Panc1 (cell line): ENCODE measurements at regions not wholly inside any gene's neighbourhood (a gene's known extent, or its start where the extent isn't known, plus 50 kb on each side); places are given as distances from the start of the nearest gene placed in this dataset.

Experiments
- ATAC-seq: fragments of 200-7000 bp; cut with Tn5 transposase; 2 replicates; pipeline ENCODE4 v1.9.1; 2020; ENCODE audit warnings: mild to moderate bottlenecking, moderate library complexity
- BruUV-seq: library from RNA; stranded (reverse); fragments of 400-500 nt; replicated peaks from 2 replicates; lab custom pipeline; 2021; lab: Mats Ljungman, UMichigan
- CTCF ChIA-PET: fragments of 300-600 bp; sonication (Branson Sonifier 250); formaldehyde crosslinking; loops from one replicate; lab custom pipeline; 2022; ENCODE audit warnings: antibody characterized with exemption; lab: Charles Lee
- POLR2A ChIA-PET: fragments of 300-600 bp; sonication (Branson Sonifier 250); formaldehyde crosslinking; loops from one replicate; lab custom pipeline; 2022; ENCODE audit warnings: antibody characterized with exemption; lab: Charles Lee
- DNase-seq: peaks from one replicate; pipeline ENCODE4 v3.0.0-alpha.2; 2010; ENCODE audit warnings: low read depth, low spot score
- H3K27ac ChIP-seq: 2 replicates; pipeline ENCODE4 v1.5.1; 2011; ENCODE audit warnings: mild to moderate bottlenecking, low read length, inconsistent platforms
- H3K27me3 ChIP-seq: fragments of 200-500 bp; sonication (Bioruptor generic); 2 replicates; pipeline ENCODE4 v1.6.0; 2014; ENCODE audit warnings: low read length, inconsistent platforms; ENCODE audit not compliant: control insufficient read depth, insufficient read depth
- H3K36me3 ChIP-seq: fragments of 200-500 bp; sonication (Bioruptor generic); 2 replicates; pipeline ENCODE4 v1.5.1; 2014; ENCODE audit warnings: inconsistent platforms, mild to moderate bottlenecking, low read length, moderate library complexity; ENCODE audit not compliant: control insufficient read depth, insufficient read depth
- H3K4me1 ChIP-seq: 2 replicates; pipeline ENCODE4 v1.5.1; 2011; ENCODE audit warnings: inconsistent platforms, mild to moderate bottlenecking, low read length, moderate library complexity; ENCODE audit not compliant: control insufficient read depth, insufficient read depth
- H3K4me3 ChIP-seq, 2 experiments: 2 replicates each; pipeline ENCODE4 v1.5.1; 2011 to 2012; ENCODE audit warnings: low read depth in 2 of 2, low read length in 2 of 2, mild to moderate bottlenecking in 2 of 2, inconsistent platforms in 1 of 2, moderate library complexity in 1 of 2
- H3K9me3 ChIP-seq: fragments of 200-500 bp; sonication (Bioruptor generic); 2 replicates; pipeline ENCODE4 v1.5.1; 2014; ENCODE audit warnings: low read depth, mild to moderate bottlenecking, inconsistent platforms, low read length, moderate library complexity; ENCODE audit not compliant: control insufficient read depth, insufficient read depth
- CTCF ChIP-seq: fragments of 450-650 bp; IDR thresholded peaks from 2 replicates; pipeline ENCODE4 v1.5.1; 2017; ENCODE audit warnings: mild to moderate bottlenecking
- POLR2AphosphoS5 ChIP-seq: IDR thresholded peaks from 2 replicates; pipeline ENCODE4 v1.6.1; 2012; ENCODE audit warnings: mild to moderate bottlenecking, low read depth, low read length, moderate library complexity
- REST ChIP-seq, 2 experiments: IDR thresholded peaks; 2 replicates each; pipeline ENCODE4 v1.6.1; 2011 to 2012; ENCODE audit warnings: low read depth in 2 of 2, control low read depth in 1 of 2, low read length in 1 of 2, mild to moderate bottlenecking in 1 of 2, moderate library complexity in 1 of 2; ENCODE audit not compliant: insufficient read depth in 1 of 2
- SIN3A ChIP-seq: IDR thresholded peaks from 2 replicates; pipeline ENCODE4 v1.6.1; 2012; ENCODE audit warnings: low read depth, mild to moderate bottlenecking, low read length, moderate library complexity, borderline replicate concordance; ENCODE audit not compliant: insufficient read depth
- TCF7L2 ChIP-seq: IDR thresholded peaks from 2 replicates; pipeline ENCODE4 v1.6.1; 2011; ENCODE audit warnings: mild to moderate bottlenecking, low read depth, low read length, inconsistent platforms
- in situ Hi-C: cut with HindIII; loops from 2 replicates; pipeline ENCODE4 v1.10.0; 2016; ENCODE audit warnings: low sequenced_read_pairs, low pct_unique_long_range_greater_than_20kb
- intact Hi-C: fragments of 100-400 bp; cut with micrococcal nuclease; formaldehyde crosslinking; loops from one replicate; pipeline ENCODE4 v1.10.0; 2022; ENCODE audit not compliant: unreplicated experiment

- CTCF ChIA-PET = no interaction called here
- Histone ChIP-seq H3K4me3 (no peak overlapping the region), H3K9me3 (no peaks in the 10 kb centered on the region), H3K27ac (no peak overlapping the region), H3K4me1 (no peaks in the 10 kb centered on the region), H3K27me3 (no peaks in the 10 kb centered on the region), H3K36me3 (no peaks in the 10 kb centered on the region)
- no peak for TF ChIP-seq POLR2AphosphoS5
- TF ChIP-seq CTCF = no peak
- no peak for TF ChIP-seq SIN3A
- no peak for TF ChIP-seq REST (IDR thresholded peaks at IDR 0.05; ENCODE audit: insufficient read depth in 1 of 2, low read depth in 2 of 2, low read length in 1 of 2)
- TF ChIP-seq TCF7L2 = no peak
- intact Hi-C loops = no loop called here
- in situ Hi-C loops = no loop called here
- POLR2A ChIA-PET = no interaction called here
- BruUV-seq = no TSS peak
- DNase-seq (no peak), ATAC-seq (no peak)
Measured at GRCh38 chr5:62909326-62909725, 330.7 kb downstream of the LRRC70 start.

GRCh38 chr5:62902126-62902525 lies 323.5 kb downstream of the LRRC70 start:
- DNase-seq = no peak
- in situ Hi-C loops = no loop called here
- CTCF ChIA-PET = no interaction called here

More at GRCh38 chr5:62902126-62902525, 323.5 kb downstream of the LRRC70 start:
- ATAC-seq = no peak
- no peak overlapping the region for H3K4me3 ChIP-seq
- no peaks in the 10 kb centered on the region for H3K9me3 ChIP-seq
- no peaks in the 10 kb centered on the region for H3K4me1 ChIP-seq
- no TSS peak for BruUV-seq
- no peaks in the 10 kb centered on the region for H3K36me3 ChIP-seq
- POLR2A ChIA-PET = no interaction called here
- TF ChIP-seq TCF7L2 = no peak
- TF ChIP-seq SIN3A = no peak
- TF ChIP-seq CTCF = no peak
- TF ChIP-seq POLR2AphosphoS5 = no peak
- TF ChIP-seq REST (IDR thresholded peaks at IDR 0.05; ENCODE audit: insufficient read depth in 1 of 2, low read depth in 2 of 2, low read length in 1 of 2) = no peak
- no peak overlapping the region for H3K27ac ChIP-seq
- H3K27me3 ChIP-seq = no peaks in the 10 kb centered on the region
- intact Hi-C loops = no loop called here
